ENCODE measurements at regions not wholly inside any gene's neighbourhood (a gene's known extent, or its start where the extent isn't known, plus 50 kb on each side); places are given as distances from the start of the nearest gene placed in this dataset.
A peak's percentile ranks its signal among the peaks of the same experiment; 100 is the strongest.

GRCh38 chr15:72927451-72927850 lies 124.8 kb upstream of the NEO1 start:
- no peak for DNase-seq (ENCODE audit: low read depth)
- no peak for TF ChIP-seq CTCF (IDR thresholded peaks at IDR 0.05; ENCODE audit: low read depth, low read length)
- TF ChIP-seq POLR2A (IDR thresholded peaks at IDR 0.05; ENCODE audit: extremely low read depth, insufficient read length), result no peak
- no peak for TF ChIP-seq MYC (IDR thresholded peaks at IDR 0.05; ENCODE audit: low read depth, low read length)
- TF ChIP-seq MAX (IDR thresholded peaks at IDR 0.05; ENCODE audit: low read depth, low read length), result no peak
- no peak overlapping the region for H3K4me3 ChIP-seq (ENCODE audit: low read depth, low read length)

GRCh38 chr15:72925661-72926060 lies 126.6 kb upstream of the NEO1 start:
- TF ChIP-seq MAX (IDR thresholded peaks at IDR 0.05; ENCODE audit: low read depth, low read length) (no peak), MYC (IDR thresholded peaks at IDR 0.05; ENCODE audit: low read depth, low read length) (no peak), CTCF (IDR thresholded peaks at IDR 0.05; ENCODE audit: low read depth, low read length) (no peak), POLR2A (IDR thresholded peaks at IDR 0.05; ENCODE audit: extremely low read depth, insufficient read length) (no peak)
- no peak overlapping the region for H3K4me3 ChIP-seq (ENCODE audit: low read depth, low read length)
- DNase-seq (ENCODE audit: low read depth), result no peak

GRCh38 chr15:72923289-72923688 lies 129.0 kb upstream of the NEO1 start:
- peak; percentile 19 for DNase-seq (ENCODE audit: low read depth)
- no peak overlapping the region for H3K4me3 ChIP-seq (ENCODE audit: low read depth, low read length)
- TF ChIP-seq POLR2A (IDR thresholded peaks at IDR 0.05; ENCODE audit: extremely low read depth, insufficient read length) (no peak), CTCF (IDR thresholded peaks at IDR 0.05; ENCODE audit: low read depth, low read length) (peak; percentile 13)

- no peak overlapping the region for H3K4me3 ChIP-seq (ENCODE audit: low read depth, low read length)
- no peak for TF ChIP-seq CTCF (IDR thresholded peaks at IDR 0.05; ENCODE audit: low read depth, low read length)
- no peak for DNase-seq (ENCODE audit: low read depth)
These were observed 131.7 kb upstream of the NEO1 start for GRCh38 chr15:72920551-72920950.

- TF ChIP-seq POLR2A (IDR thresholded peaks at IDR 0.05; ENCODE audit: extremely low read depth, insufficient read length), result no peak
- TF ChIP-seq MYC (IDR thresholded peaks at IDR 0.05; ENCODE audit: low read depth, low read length), result no peak
- no peak for TF ChIP-seq CTCF (IDR thresholded peaks at IDR 0.05; ENCODE audit: low read depth, low read length)
- TF ChIP-seq MAX (IDR thresholded peaks at IDR 0.05; ENCODE audit: low read depth, low read length), result no peak
- H3K4me3 ChIP-seq (ENCODE audit: low read depth, low read length), result no peak overlapping the region
- DNase-seq (ENCODE audit: low read depth), result no peak
These were observed 132.3 kb upstream of the NEO1 start for GRCh38 chr15:72919936-72920465.

GRCh38 chr15:72916897-72917296 lies 133.3 kb upstream of the ADPGK start:
- TF ChIP-seq MAX (IDR thresholded peaks at IDR 0.05; ENCODE audit: low read depth, low read length) (no peak), CTCF (IDR thresholded peaks at IDR 0.05; ENCODE audit: low read depth, low read length) (no peak), MYC (IDR thresholded peaks at IDR 0.05; ENCODE audit: low read depth, low read length) (no peak), POLR2A (IDR thresholded peaks at IDR 0.05; ENCODE audit: extremely low read depth, insufficient read length) (no peak)
- no peak for DNase-seq (ENCODE audit: low read depth)
- no peak overlapping the region for H3K4me3 ChIP-seq (ENCODE audit: low read depth, low read length)
